MM.1S (cell line): ENCODE measurements at regions not wholly inside any gene's neighbourhood (a gene's known extent, or its start where the extent isn't known, plus 50 kb on each side); places are given as distances from the start of the nearest gene placed in this dataset.

ENCODE experiments used
- DNase-seq: peaks from one replicate; pipeline ENCODE4 v3.0.0-alpha.2; 2015
- H2AFZ ChIP-seq: fragments of 300-600 bp; sonication (generic); 2 replicates; pipeline ENCODE4 v1.6.0; 2016; ENCODE audit warnings: antibody characterized with exemption, low read length
- H3F3A ChIP-seq: fragments of 300-600 bp; sonication (generic); 2 replicates; pipeline ENCODE4 v1.6.1; 2016; ENCODE audit warnings: mild to moderate bottlenecking, antibody characterized with exemption, low read length, moderate library complexity, mixed read lengths; ENCODE audit not compliant: insufficient read depth
- H3K27ac ChIP-seq: fragments of 300-600 bp; sonication (generic); 2 replicates; pipeline ENCODE4 v1.5.1; 2016; ENCODE audit warnings: mild to moderate bottlenecking, low read length
- H3K27me3 ChIP-seq: fragments of 300-600 bp; sonication (generic); replicated peaks from 2 replicates; pipeline ENCODE4 v1.6.0; 2016; ENCODE audit warnings: low read length; ENCODE audit not compliant: insufficient read depth
- H3K36me3 ChIP-seq: fragments of 300-600 bp; sonication (generic); replicated peaks from 2 replicates; pipeline ENCODE4 v1.6.1; 2016; ENCODE audit warnings: mild to moderate bottlenecking, low read length, mixed read lengths; ENCODE audit not compliant: insufficient read depth
- H3K4me1 ChIP-seq: fragments of 300-600 bp; sonication (generic); 2 replicates; pipeline ENCODE4 v1.6.1; 2016; ENCODE audit warnings: low read length, mixed read lengths
- H3K4me2 ChIP-seq: fragments of 300-600 bp; sonication (generic); 2 replicates; pipeline ENCODE4 v1.6.0; 2016; ENCODE audit warnings: low read depth, low read length
- H3K4me3 ChIP-seq: fragments of 300-600 bp; sonication (generic); 2 replicates; pipeline ENCODE4 v1.5.1; 2016; ENCODE audit warnings: low read length, mixed read lengths
- H3K79me2 ChIP-seq: fragments of 300-600 bp; sonication (generic); 2 replicates; pipeline ENCODE4 v1.6.1; 2016; ENCODE audit warnings: mixed run types, low read length, mixed read lengths
- H3K9ac ChIP-seq: fragments of 300-600 bp; sonication (generic); 2 replicates; pipeline ENCODE4 v1.6.1; 2016; ENCODE audit warnings: low read length, mixed read lengths
- H3K9me2 ChIP-seq: fragments of 300-600 bp; sonication (generic); replicated peaks from 2 replicates; pipeline ENCODE4 v1.6.1; 2016; ENCODE audit warnings: mild to moderate bottlenecking, low read length, mixed read lengths; ENCODE audit not compliant: insufficient read depth
- H3K9me3 ChIP-seq: fragments of 300-600 bp; sonication (generic); replicated peaks from 2 replicates; pipeline ENCODE4 v1.6.1; 2016; ENCODE audit warnings: mild to moderate bottlenecking, low read length, mixed read lengths; ENCODE audit not compliant: insufficient read depth
- H4K20me1 ChIP-seq: fragments of 300-600 bp; sonication (generic); 2 replicates; pipeline ENCODE4 v1.6.1; 2016; ENCODE audit warnings: mild to moderate bottlenecking, low read length, moderate library complexity, mixed read lengths; ENCODE audit not compliant: insufficient read depth
- EZH2 ChIP-seq: fragments of 300-600 bp; sonication (generic); optimal IDR thresholded peaks from 2 replicates; pipeline ENCODE3; 2017; ENCODE audit warnings: low read depth, mild to moderate bottlenecking, antibody characterized with exemption, low read length, mixed read lengths
- EZH2phosphoT487 ChIP-seq: fragments of 300-600 bp; sonication (generic); IDR thresholded peaks from 2 replicates; pipeline ENCODE4 v1.6.1; 2018; ENCODE audit warnings: antibody characterized with exemption, low read length
- TF ChIP-seq, protein P1 (sequence below): fragments of 300-600 bp; sonication (generic); IDR thresholded peaks from 2 replicates; pipeline ENCODE4 v1.5.1; 2016; ENCODE audit warnings: antibody characterized with exemption, low read length, mixed read lengths

DNA sequence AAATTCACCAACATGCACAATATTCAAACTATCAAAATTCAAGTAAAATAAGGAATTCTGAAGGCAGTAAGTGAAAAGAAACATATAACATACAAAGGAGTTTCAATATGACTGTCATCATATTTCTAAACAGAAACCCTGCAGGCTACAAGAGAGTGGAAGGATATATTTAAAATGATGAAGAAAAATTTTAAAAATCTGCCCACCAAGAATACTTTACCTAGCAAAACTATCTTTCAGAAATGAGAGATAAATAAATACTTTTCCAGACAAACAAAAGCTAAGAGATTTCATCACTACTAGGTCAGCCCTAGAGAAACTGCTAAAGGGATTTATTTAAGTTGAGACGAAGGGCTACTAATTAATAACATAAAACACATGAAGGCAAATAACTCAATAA is 73.8 kb upstream of the MANEA start:
- TF ChIP-seq, protein P1, sequence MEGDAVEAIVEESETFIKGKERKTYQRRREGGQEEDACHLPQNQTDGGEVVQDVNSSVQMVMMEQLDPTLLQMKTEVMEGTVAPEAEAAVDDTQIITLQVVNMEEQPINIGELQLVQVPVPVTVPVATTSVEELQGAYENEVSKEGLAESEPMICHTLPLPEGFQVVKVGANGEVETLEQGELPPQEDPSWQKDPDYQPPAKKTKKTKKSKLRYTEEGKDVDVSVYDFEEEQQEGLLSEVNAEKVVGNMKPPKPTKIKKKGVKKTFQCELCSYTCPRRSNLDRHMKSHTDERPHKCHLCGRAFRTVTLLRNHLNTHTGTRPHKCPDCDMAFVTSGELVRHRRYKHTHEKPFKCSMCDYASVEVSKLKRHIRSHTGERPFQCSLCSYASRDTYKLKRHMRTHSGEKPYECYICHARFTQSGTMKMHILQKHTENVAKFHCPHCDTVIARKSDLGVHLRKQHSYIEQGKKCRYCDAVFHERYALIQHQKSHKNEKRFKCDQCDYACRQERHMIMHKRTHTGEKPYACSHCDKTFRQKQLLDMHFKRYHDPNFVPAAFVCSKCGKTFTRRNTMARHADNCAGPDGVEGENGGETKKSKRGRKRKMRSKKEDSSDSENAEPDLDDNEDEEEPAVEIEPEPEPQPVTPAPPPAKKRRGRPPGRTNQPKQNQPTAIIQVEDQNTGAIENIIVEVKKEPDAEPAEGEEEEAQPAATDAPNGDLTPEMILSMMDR = no peak
- TF ChIP-seq EZH2phosphoT487 (no peak), EZH2 (no peak)
- Histone ChIP-seq H3K79me2 (no peaks in the 10 kb centered on the region), H3K27me3 (no peaks in the 10 kb centered on the region), H3K9me3 (no peaks in the 10 kb centered on the region), H3K9ac (no peak overlapping the region), H3K4me1 (no peaks in the 10 kb centered on the region), H3K9me2 (no peaks in the 10 kb centered on the region), H3K4me2 (no peak overlapping the region), H3F3A (no peaks in the 10 kb centered on the region), H3K4me3 (no peak overlapping the region), H2AFZ (no peak overlapping the region), H4K20me1 (no peaks in the 10 kb centered on the region), H3K36me3 (no peaks in the 10 kb centered on the region), H3K27ac (no peak overlapping the region)
- no peak for DNase-seq

DNA sequence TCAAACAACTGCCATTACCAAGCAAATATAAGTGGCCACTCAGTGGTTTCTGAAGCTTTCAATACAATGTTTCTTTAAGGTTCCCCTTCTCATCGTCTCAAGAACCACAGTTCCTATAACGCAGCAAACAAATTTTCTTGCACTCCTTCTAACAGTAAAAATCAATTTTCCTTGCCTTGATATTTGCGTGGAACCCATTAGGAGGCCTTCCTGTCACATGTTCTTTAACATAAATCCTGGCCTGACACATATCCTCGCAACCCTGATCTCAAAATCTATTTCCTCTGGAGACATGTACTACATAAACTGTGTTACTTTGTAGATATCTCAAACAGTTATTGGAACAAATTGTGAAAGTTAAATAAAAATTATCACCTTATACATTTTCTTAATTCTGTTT is 65.9 kb upstream of the MANEA start:
- no peaks in the 10 kb centered on the region for H3F3A ChIP-seq
- H3K4me3 ChIP-seq = no peak overlapping the region
- no peak for DNase-seq
- no peak for TF ChIP-seq EZH2phosphoT487
- TF ChIP-seq EZH2 = no peak
- TF ChIP-seq, protein P1 = no peak
- no peak overlapping the region for H3K4me2 ChIP-seq
- no peak overlapping the region for H3K9ac ChIP-seq
- H4K20me1 ChIP-seq = no peaks in the 10 kb centered on the region
- no peaks in the 10 kb centered on the region for H3K9me3 ChIP-seq
- no peaks in the 10 kb centered on the region for H3K4me1 ChIP-seq
- H3K9me2 ChIP-seq = no peaks in the 10 kb centered on the region
- H3K27ac ChIP-seq = no peak overlapping the region
- no peaks in the 10 kb centered on the region for H3K27me3 ChIP-seq
- H3K36me3 ChIP-seq = no peaks in the 10 kb centered on the region
- H3K79me2 ChIP-seq = no peaks in the 10 kb centered on the region
- H2AFZ ChIP-seq = no peak overlapping the region

DNA sequence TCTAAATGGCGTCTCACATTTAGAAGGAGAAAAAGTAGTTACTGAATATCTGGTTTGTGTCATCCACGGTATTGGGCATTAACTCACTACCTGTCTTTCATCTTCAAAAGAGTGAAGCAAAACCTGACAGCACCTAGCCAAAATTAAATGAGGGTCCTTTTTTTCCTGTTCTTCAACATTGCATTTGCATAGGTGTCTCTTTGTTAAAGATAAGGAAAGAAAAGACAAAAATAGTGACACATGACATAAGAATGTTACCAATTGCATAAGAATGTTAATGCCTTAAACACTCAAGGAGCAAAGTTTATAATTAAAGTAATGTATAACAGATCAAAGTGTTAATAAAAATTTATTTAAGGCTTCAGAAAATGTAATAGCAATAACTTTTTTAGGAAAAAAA is 61.4 kb upstream of the MANEA start:
- DNase-seq = no peak
- Histone ChIP-seq H3K4me1 (no peaks in the 10 kb centered on the region), H3F3A (no peaks in the 10 kb centered on the region), H4K20me1 (no peaks in the 10 kb centered on the region), H3K9me2 (no peaks in the 10 kb centered on the region), H3K36me3 (no peaks in the 10 kb centered on the region), H3K27me3 (no peaks in the 10 kb centered on the region), H3K27ac (no peak overlapping the region), H3K9ac (no peak overlapping the region), H2AFZ (no peak overlapping the region), H3K79me2 (no peaks in the 10 kb centered on the region), H3K4me2 (no peak overlapping the region), H3K9me3 (no peaks in the 10 kb centered on the region), H3K4me3 (no peak overlapping the region)
- TF ChIP-seq EZH2 (no peak), EZH2phosphoT487 (no peak)
- TF ChIP-seq, protein P1 = no peak
